SK-N-SH (cell line): ENCODE measurements at regions not wholly inside any gene's neighbourhood (a gene's known extent, or its start where the extent isn't known, plus 50 kb on each side); places are given as distances from the start of the nearest gene placed in this dataset.

ENCODE experiments used
- CTCF ChIA-PET: fragments of 300-600, 350-600 bp; formaldehyde crosslinking; extraction: SDS; loops from one replicate; lab custom pipeline; 2021; lab: Yijun Ruan, JAX
- POLR2A ChIA-PET: fragments of 350-600 bp; sonication (Branson Sonifier 250); formaldehyde crosslinking; extraction: SDS; loops from one replicate; lab custom pipeline; 2020; ENCODE audit warnings: antibody characterized with exemption, inconsistent platforms; lab: Yijun Ruan, JAX
- DNase-seq: peaks from one replicate; pipeline ENCODE4 v3.0.0; 2012
- H2AFZ ChIP-seq: fragments of 200-600 bp; sonication (generic); 2 replicates; pipeline ENCODE4 v1.8.1; 2016; ENCODE audit warnings: antibody characterized with exemption, mild to moderate bottlenecking, low read depth
- H3F3A ChIP-seq: fragments of 200-600 bp; sonication (generic); replicated peaks from 2 replicates; pipeline ENCODE3; 2016; ENCODE audit warnings: antibody characterized with exemption, mild to moderate bottlenecking; ENCODE audit not compliant: insufficient read depth
- H3K27ac ChIP-seq, 2 experiments: fragments of 200-500 bp in 1 of 2; fragments of 200-600 bp in 1 of 2; sonication (Bioruptor generic) in 1 of 2; sonication (generic), shearing (Covaris generic) in 1 of 2; 2 replicates each; pipeline versions ENCODE4 v1.5.1 to v1.6.1; 2014 to 2016; ENCODE audit warnings: low read depth in 2 of 2, inconsistent platforms in 1 of 2, low read length in 1 of 2, mild to moderate bottlenecking in 1 of 2, mixed read lengths in 1 of 2
- H3K27me3 ChIP-seq: fragments of 200-600 bp; sonication (generic), shearing (Covaris generic); 2 replicates; pipeline ENCODE4 v1.6.1; 2016; ENCODE audit warnings: mixed run types; ENCODE audit not compliant: insufficient read depth
- H3K36me3 ChIP-seq, 2 experiments: fragments of 200-500 bp in 1 of 2; fragments of 200-600 bp in 1 of 2; sonication (Bioruptor generic) in 1 of 2; sonication (generic) in 1 of 2; replicated peaks in 1 of 2; 2 replicates each; pipeline versions ENCODE3 to v1.5.1; 2014 to 2016; ENCODE audit warnings: low read length in 1 of 2, mild to moderate bottlenecking in 1 of 2; ENCODE audit not compliant: insufficient read depth in 2 of 2, control insufficient read depth in 1 of 2
- H3K4me1 ChIP-seq, 2 experiments: fragments of 200-500 bp in 1 of 2; fragments of 200-600 bp in 1 of 2; sonication (Bioruptor generic) in 1 of 2; sonication (generic), shearing (Covaris generic) in 1 of 2; 2 replicates each; pipeline versions ENCODE4 v1.5.1 to v1.6.1; 2014 to 2016; ENCODE audit warnings: low read depth in 1 of 2, low read length in 1 of 2, mixed run types in 1 of 2; ENCODE audit not compliant: insufficient read depth in 2 of 2, control insufficient read depth in 1 of 2
- H3K4me2 ChIP-seq: fragments of 200-600 bp; sonication (generic), shearing (Covaris generic); 2 replicates; pipeline ENCODE4 v1.6.1; 2017; ENCODE audit warnings: mixed run types
- H3K4me3 ChIP-seq, 2 experiments: fragments of 200-500 bp in 1 of 2; fragments of 200-600 bp in 1 of 2; sonication (Bioruptor generic) in 1 of 2; sonication (generic), shearing (Covaris generic) in 1 of 2; 2 replicates each; pipeline versions ENCODE4 v1.5.1 to v1.8.1; 2014 to 2016; ENCODE audit warnings: low read depth in 2 of 2, inconsistent platforms in 1 of 2, low read length in 1 of 2, mild to moderate bottlenecking in 1 of 2, mixed read lengths in 1 of 2, moderate library complexity in 1 of 2
- H3K79me2 ChIP-seq: fragments of 200-600 bp; sonication (generic); 2 replicates; pipeline ENCODE4 v1.8.1; 2017; ENCODE audit warnings: mild to moderate bottlenecking; ENCODE audit not compliant: insufficient read depth
- H3K9ac ChIP-seq: fragments of 200-600 bp; sonication (generic); 2 replicates; pipeline ENCODE4 v1.6.1; 2017; ENCODE audit warnings: mixed run types
- H3K9me2 ChIP-seq: fragments of 200-600 bp; sonication (generic); 2 replicates; pipeline ENCODE4 v1.6.1; 2017; ENCODE audit warnings: mixed run types
- H3K9me3 ChIP-seq: fragments of 200-600 bp; sonication (generic); 2 replicates; pipeline ENCODE4 v1.6.1; 2017; ENCODE audit warnings: mixed run types, mild to moderate bottlenecking, moderate library complexity
- H4K20me1 ChIP-seq: fragments of 200-600 bp; sonication (generic); 2 replicates; pipeline ENCODE4 v1.6.1; 2017; ENCODE audit warnings: mild to moderate bottlenecking, mixed run types; ENCODE audit not compliant: insufficient read depth
- EZH2phosphoT487 ChIP-seq: fragments of 200-600 bp; sonication (generic); IDR thresholded peaks from 2 replicates; pipeline ENCODE4 v1.6.1; 2017; ENCODE audit warnings: low read depth, mixed run types, mild to moderate bottlenecking, antibody characterized with exemption, moderate library complexity, borderline replicate concordance
- FOSL2 ChIP-seq: IDR thresholded peaks from 2 replicates; pipeline ENCODE4 v1.4.0; 2012; ENCODE audit warnings: low read depth, mild to moderate bottlenecking, moderate library complexity, borderline replicate concordance
- FOXJ3 ChIP-seq: sonication (generic); formaldehyde crosslinking; IDR thresholded peaks from 2 replicates; pipeline ENCODE4 v1.5.1; 2020; ENCODE audit warnings: mild to moderate bottlenecking, missing genetic modification reagents
- GABPA ChIP-seq: IDR thresholded peaks from 2 replicates; pipeline ENCODE4 v1.4.0; 2012; ENCODE audit warnings: low read depth, mild to moderate bottlenecking
- GATA2 ChIP-seq: sonication (generic); formaldehyde crosslinking; IDR thresholded peaks from 2 replicates; pipeline ENCODE4 v1.5.0; 2020; ENCODE audit warnings: mild to moderate bottlenecking, missing genetic modification reagents
- JUND ChIP-seq: IDR thresholded peaks from 2 replicates; pipeline ENCODE4 v1.4.0; 2012
- MEF2A ChIP-seq: IDR thresholded peaks from 2 replicates; pipeline ENCODE4 v1.4.0; 2012; ENCODE audit warnings: low read depth, borderline replicate concordance
- POLR2AphosphoS5 ChIP-seq: IDR thresholded peaks from 2 replicates; pipeline ENCODE4 v1.6.1; 2012; ENCODE audit warnings: low read depth, low read length
- RAD21 ChIP-seq: IDR thresholded peaks from 2 replicates; pipeline ENCODE4 v1.6.1; 2012; ENCODE audit warnings: mild to moderate bottlenecking, low read length
- RCOR1 ChIP-seq: fragments of 150-350 bp; IDR thresholded peaks from 2 replicates; pipeline ENCODE4 v1.6.1; 2017; ENCODE audit warnings: antibody characterized with exemption, low read length
- RXRA ChIP-seq: IDR thresholded peaks from 2 replicates; pipeline ENCODE4 v1.4.0; 2012; ENCODE audit warnings: low read depth, mild to moderate bottlenecking, borderline replicate concordance
- USF1 ChIP-seq: IDR thresholded peaks from 2 replicates; pipeline ENCODE4 v1.4.0; 2012; ENCODE audit warnings: low read depth, borderline replicate concordance
- WGBS: methylation state at CpG from one replicate; pipeline ENCODE4 v1.1.6; 2017; ENCODE audit warnings: low lambda C conversion rate; 5-methylcytosine and 5-hydroxymethylcytosine counted together
- TF ChIP-seq, protein P1 (sequence below): IDR thresholded peaks from 2 replicates; pipeline ENCODE4 v1.4.0; 2012; ENCODE audit warnings: low read depth

GRCh38 chr11:129508163-129508562, 132.5 kb downstream of the BARX2 start:
- no peak for DNase-seq
- no peak overlapping the region for H3K4me3 ChIP-seq
- no peak overlapping the region for H3K9ac ChIP-seq
- no peak overlapping the region for H3K27ac ChIP-seq
- no peaks in the 10 kb centered on the region for H3K4me1 ChIP-seq
- TF ChIP-seq USF1 (no peak), RCOR1 (no peak), JUND (no peak), MEF2A (no peak), GATA2 (CRISPR knock-in tag) (no peak), RXRA (no peak), EZH2phosphoT487 (no peak), FOSL2 (no peak), POLR2AphosphoS5 (no peak)
- TF ChIP-seq, protein P1, sequence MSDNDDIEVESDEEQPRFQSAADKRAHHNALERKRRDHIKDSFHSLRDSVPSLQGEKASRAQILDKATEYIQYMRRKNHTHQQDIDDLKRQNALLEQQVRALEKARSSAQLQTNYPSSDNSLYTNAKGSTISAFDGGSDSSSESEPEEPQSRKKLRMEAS = no peak
- ChIA-PET CTCF (no interaction called here), POLR2A (no interaction called here)
- H3K27me3 ChIP-seq = no peaks in the 10 kb centered on the region
- H3K9me2 ChIP-seq = no peaks in the 10 kb centered on the region
- no peaks in the 10 kb centered on the region for H3K79me2 ChIP-seq
- no peaks in the 10 kb centered on the region for H3K9me3 ChIP-seq
- H2AFZ ChIP-seq = no peak overlapping the region
- no peaks in the 10 kb centered on the region for H3K36me3 ChIP-seq
- 53% methylated on average over 4 of the region's 4 CpGs for WGBS
- no peak overlapping the region for H3K4me2 ChIP-seq
- H3F3A ChIP-seq = no peaks in the 10 kb centered on the region
- no peaks in the 10 kb centered on the region for H4K20me1 ChIP-seq

DNA sequence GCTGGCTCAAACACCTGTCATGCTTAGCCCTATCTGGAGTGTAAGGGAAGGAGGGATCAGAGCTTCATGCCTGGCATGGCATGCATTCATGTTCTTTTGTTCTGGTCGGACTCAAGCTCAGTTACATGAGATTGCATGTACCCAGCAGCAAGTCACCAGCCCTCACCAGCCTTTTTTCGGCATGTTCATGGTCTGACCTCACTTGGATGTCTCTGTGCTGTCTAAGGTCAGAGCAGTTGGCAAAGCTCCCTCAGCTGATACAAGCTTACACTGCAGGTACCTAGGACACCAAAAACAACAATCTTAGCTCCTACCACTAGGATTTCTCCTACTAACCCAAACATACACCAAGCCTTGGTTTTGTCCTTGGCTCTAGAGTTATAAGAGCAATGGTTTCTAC, 152.6 kb downstream of the BARX2 start:
- Histone ChIP-seq H3K79me2 (no peaks in the 10 kb centered on the region), H3K9ac (no peak overlapping the region), H3K27ac (no peak overlapping the region), H3K36me3 (no peaks in the 10 kb centered on the region), H3K27me3 (peaks cover 6% of the 10 kb centered on the region; the same call in 1 of the 2 replicates), H3K4me2 (no peak overlapping the region), H3K4me1 (no peaks in the 10 kb centered on the region), H2AFZ (no peak overlapping the region), H3K9me2 (no peaks in the 10 kb centered on the region), H3F3A (no peaks in the 10 kb centered on the region), H3K4me3 (no peak overlapping the region), H3K9me3 (no peaks in the 10 kb centered on the region; the same call in 1 of the 2 replicates), H4K20me1 (no peaks in the 10 kb centered on the region)
- DNase-seq = no peak
- ChIA-PET POLR2A (no interaction called here), CTCF (no interaction called here)
- no peak for TF ChIP-seq RCOR1
- TF ChIP-seq FOXJ3 (CRISPR knock-in tag) = no peak
- TF ChIP-seq USF1 = no peak
- no peak for TF ChIP-seq RAD21
- no peak for TF ChIP-seq GABPA
- no peak for TF ChIP-seq GATA2 (CRISPR knock-in tag)
- WGBS = 10% methylated on average over 2 of the region's 2 CpGs
